B cell (primary cell): ENCODE measurements at regions not wholly inside any gene's neighbourhood (a gene's known extent, or its start where the extent isn't known, plus 50 kb on each side); places are given as distances from the start of the nearest gene placed in this dataset.

Experiments used
- ATAC-seq: fragments of 200-7000 bp; cut with Tn5 transposase; one replicate; pipeline ENCODE4 v1.10.0; 2021; ENCODE audit warnings: low read depth, mild to moderate bottlenecking, moderate number of reproducible peaks, moderate library complexity
- CTCF ChIA-PET: fragments of 350-600 bp; sonication (Branson Sonifier 250); formaldehyde crosslinking; loops from one replicate; lab custom pipeline; 2021; ENCODE audit warnings: antibody characterized with exemption, inconsistent platforms; lab: Charles Lee
- POLR2A ChIA-PET: fragments of 350-600 bp; sonication (Branson Sonifier 250); formaldehyde crosslinking; loops from one replicate; lab custom pipeline; 2021; ENCODE audit warnings: antibody characterized with exemption; lab: Charles Lee
- DNase-seq: peaks from one replicate; pipeline ENCODE4 v3.0.0; 2013
- H2AFZ ChIP-seq: 2 replicates; pipeline ENCODE4 v1.6.1; 2012; ENCODE audit warnings: mild to moderate bottlenecking, low read depth, low read length; ENCODE audit not compliant: insufficient read depth, poor library complexity, severe bottlenecking
- H3K27ac ChIP-seq, 2 donors: 1 replicate in 1 of 2; 2 replicates in 1 of 2; pipeline ENCODE4 v1.5.1; 2012 to 2013; ENCODE audit warnings: low read length in 2 of 2, mild to moderate bottlenecking in 2 of 2, moderate library complexity in 1 of 2
- H3K27me3 ChIP-seq, 4 experiments: fragments of 200-600 bp in 1 of 4; sonication (generic) in 1 of 4; replicated peaks in 1 of 4; 1 replicate in 2 of 4; 2 replicates in 2 of 4; pipeline versions ENCODE4 v1.6.1 to v1.7.0; 2013 to 2016; ENCODE audit warnings: low read length in 3 of 4, mild to moderate bottlenecking in 2 of 4, mixed read lengths in 1 of 4, moderate library complexity in 1 of 4; ENCODE audit not compliant: insufficient read depth in 4 of 4, control insufficient read depth in 3 of 4; ENCODE audit errors: control extremely low read depth in 1 of 4
- H3K36me3 ChIP-seq, 2 experiments: replicated peaks in 1 of 2; 1 replicate in 1 of 2; 2 replicates in 1 of 2; pipeline versions ENCODE4 v1.6.1 to v1.7.1; 2013; ENCODE audit warnings: low read length in 1 of 2; ENCODE audit not compliant: insufficient read depth in 2 of 2, control insufficient read depth in 1 of 2; ENCODE audit errors: control extremely low read depth in 1 of 2, extremely low read depth in 1 of 2
- H3K4me1 ChIP-seq, 2 donors: fragments of 200-600 bp in 1 of 2; sonication (generic) in 1 of 2; 1 replicate in 1 of 2; 2 replicates in 1 of 2; pipeline versions ENCODE4 v1.5.1 to v1.6.1; 2013 to 2017; ENCODE audit warnings: low read length in 2 of 2; ENCODE audit not compliant: control insufficient read depth in 2 of 2, insufficient read depth in 2 of 2
- H3K4me2 ChIP-seq: replicated peaks from 2 replicates; pipeline ENCODE3; 2012; ENCODE audit warnings: mild to moderate bottlenecking, low read depth, low read length; ENCODE audit not compliant: poor library complexity, severe bottlenecking
- H3K4me3 ChIP-seq, 5 experiments: fragments of 200-600 bp in 1 of 5; sonication (generic) in 1 of 5; 1 replicate in 3 of 5; 2 replicates in 2 of 5; pipeline versions ENCODE4 v1.5.1 to v1.7.0; 2011 to 2016; ENCODE audit warnings: low read length in 4 of 5, mild to moderate bottlenecking in 4 of 5, low read depth in 2 of 5, control low read depth in 1 of 5, moderate library complexity in 1 of 5; ENCODE audit not compliant: insufficient read depth in 1 of 5; ENCODE audit errors: control extremely low read depth in 1 of 5, extremely low read depth in 1 of 5
- H3K79me2 ChIP-seq: fragments of 200-600 bp; sonication (generic); one replicate; pipeline ENCODE4 v1.6.0; 2016; ENCODE audit warnings: low read length; ENCODE audit not compliant: control insufficient read depth, insufficient read depth
- H3K9ac ChIP-seq: fragments of 200-600 bp; sonication (generic); 2 replicates; pipeline ENCODE4 v1.6.1; 2017; ENCODE audit warnings: mild to moderate bottlenecking, low read length, moderate library complexity
- H3K9me3 ChIP-seq, 3 donors: one replicate each; pipeline versions ENCODE4 v1.6.1 to v1.7.1; 2013; ENCODE audit warnings: low read length in 2 of 3; ENCODE audit not compliant: control insufficient read depth in 2 of 3, insufficient read depth in 1 of 3; ENCODE audit errors: control extremely low read depth in 1 of 3
- H4K20me1 ChIP-seq: 2 replicates; pipeline ENCODE4 v1.6.0; 2012; ENCODE audit warnings: mild to moderate bottlenecking, low read length; ENCODE audit not compliant: insufficient read depth, control insufficient read depth, poor library complexity, severe bottlenecking
- H3K27ac Mint-ChIP-seq: one replicate; pipeline ENCODE4 v1.8.0; 2021; ENCODE audit warnings: mixed read lengths
- H3K27me3 Mint-ChIP-seq: one replicate; pipeline ENCODE4 v1.8.0; 2021; ENCODE audit warnings: mixed read lengths
- H3K4me1 Mint-ChIP-seq: one replicate; pipeline ENCODE4 v1.8.0; 2021; ENCODE audit warnings: mixed read lengths
- H3K4me3 Mint-ChIP-seq: one replicate; pipeline ENCODE4 v1.8.0; 2021; ENCODE audit warnings: mixed read lengths
- H3K9me3 Mint-ChIP-seq: one replicate; pipeline ENCODE4 v1.8.0; 2022; ENCODE audit warnings: mixed read lengths; ENCODE audit not compliant: insufficient read depth
- CTCF ChIP-seq: fragments of 200-600 bp; IDR thresholded peaks from one replicate; pipeline ENCODE4 v1.8.0; 2022; ENCODE audit warnings: antibody characterized with exemption, mild to moderate bottlenecking
- EZH2 ChIP-seq: IDR thresholded peaks from 2 replicates; pipeline ENCODE4 v1.6.1; 2012; ENCODE audit warnings: borderline replicate concordance, low read depth, mild to moderate bottlenecking, moderate library complexity, low read length; ENCODE audit not compliant: insufficient read depth, poor library complexity, severe bottlenecking
- WGBS: methylation state at CpG from one replicate; pipeline ENCODE4 v1.1.5; 2013; ENCODE audit warnings: missing lambda C conversion rate; ENCODE audit not compliant: insufficient coverage; 5-methylcytosine and 5-hydroxymethylcytosine counted together
- intact Hi-C: fragments of 100-400 bp; cut with micrococcal nuclease; formaldehyde crosslinking; loops from one replicate; pipeline ENCODE4 v1.10.0; 2022

GRCh38 chr10:118952493-118953295, 76.8 kb upstream of the NANOS1 start:
- no peak overlapping the region for H3K4me3 Mint-ChIP-seq
- Histone ChIP-seq H3K9me3 (peaks cover 0 to 6% (median 0%) of the 10 kb centered on the region in 3 donors), H3K27me3 (peaks cover 0 to 19% (median 2%) of the 10 kb centered on the region in 4 experiments), H2AFZ (no peak overlapping the region), H3K4me1 (no peaks in the 10 kb centered on the region), H3K9ac (no peak overlapping the region), H4K20me1 (no peaks in the 10 kb centered on the region), H3K36me3 (no peaks in the 10 kb centered on the region), H3K4me3 (no peak overlapping the region), H3K4me2 (no peak overlapping the region), H3K27ac (no peak overlapping the region), H3K79me2 (no peaks in the 10 kb centered on the region)
- POLR2A ChIA-PET, result no interaction called here
- TF ChIP-seq CTCF (no peak), EZH2 (no peak)
- H3K9me3 Mint-ChIP-seq, result no peaks in the 10 kb centered on the region
- WGBS, result 62% methylated on average over 5 of the region's 5 CpGs
- H3K4me1 Mint-ChIP-seq, result no peaks in the 10 kb centered on the region
- intact Hi-C loops, result no loop called here
- H3K27ac Mint-ChIP-seq, result no peak overlapping the region
- peaks cover 41% of the 10 kb centered on the region for H3K27me3 Mint-ChIP-seq
- ATAC-seq, result no peak
- no peak for DNase-seq
- CTCF ChIA-PET, result no interaction called here

GRCh38 chr10:118953598-118954393, 75.7 kb upstream of the NANOS1 start:
- intact Hi-C loops, result no loop called here
- ATAC-seq (no peak), DNase-seq (no peak)
- Histone ChIP-seq H3K4me1 (no peaks in the 10 kb centered on the region), H3K4me2 (no peak overlapping the region), H3K9ac (no peak overlapping the region), H4K20me1 (no peaks in the 10 kb centered on the region), H2AFZ (no peak overlapping the region), H3K36me3 (no peaks in the 10 kb centered on the region), H3K27me3 (peaks cover 0 to 19% (median 2%) of the 10 kb centered on the region in 4 experiments), H3K79me2 (no peaks in the 10 kb centered on the region), H3K9me3 (peaks cover 0 to 6% (median 0%) of the 10 kb centered on the region in 3 donors), H3K27ac (no peak overlapping the region), H3K4me3 (no peak overlapping the region)
- POLR2A ChIA-PET, result no interaction called here
- Mint-ChIP-seq H3K4me3 (no peak overlapping the region), H3K9me3 (no peaks in the 10 kb centered on the region), H3K4me1 (no peaks in the 10 kb centered on the region), H3K27ac (no peak overlapping the region), H3K27me3 (peaks cover 37% of the 10 kb centered on the region)
- CTCF ChIA-PET, result no interaction called here
- WGBS, result 60% methylated on average over 2 of the region's 3 CpGs
- TF ChIP-seq CTCF (no peak), EZH2 (no peak)
